ENCODE measurements at regions not wholly inside any gene's neighbourhood (a gene's known extent, or its start where the extent isn't known, plus 50 kb on each side); places are given as distances from the start of the nearest gene placed in this dataset.

DNA sequence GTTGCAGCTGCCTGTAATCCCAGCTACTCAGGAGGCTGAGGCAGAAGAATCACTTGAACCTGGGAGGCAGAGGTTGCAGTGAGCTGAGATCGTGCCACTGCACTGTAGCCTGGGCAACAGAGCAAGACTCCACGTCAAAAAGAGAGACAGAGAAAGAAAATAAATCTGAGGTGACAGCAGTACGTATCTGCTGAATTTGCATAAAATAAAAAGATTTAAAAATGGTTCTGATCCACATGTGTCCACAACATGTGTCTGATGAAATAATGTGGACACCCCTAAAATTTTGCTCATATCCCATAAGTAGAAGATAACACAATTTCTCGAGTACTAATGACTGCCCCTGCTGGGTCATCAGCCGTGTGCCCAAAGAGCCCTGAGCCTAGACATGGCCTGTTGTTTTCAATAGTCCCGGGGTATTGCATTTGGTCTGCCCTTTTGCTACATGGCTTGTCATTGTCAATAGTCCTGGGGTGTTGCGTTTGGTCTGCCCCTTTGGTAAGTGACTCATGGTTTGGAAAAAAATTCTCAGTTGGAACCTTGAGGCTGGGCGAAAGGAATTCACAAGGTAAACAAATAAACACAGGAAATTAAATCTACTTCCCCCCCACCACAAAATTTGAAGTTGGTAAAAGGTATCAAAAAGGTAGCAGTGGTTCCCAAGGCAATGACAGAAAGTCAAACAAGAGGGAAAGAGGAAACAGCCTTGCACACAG lies 434.6 kb upstream of the MAF start:
- TF ChIP-seq, protein P1, sequence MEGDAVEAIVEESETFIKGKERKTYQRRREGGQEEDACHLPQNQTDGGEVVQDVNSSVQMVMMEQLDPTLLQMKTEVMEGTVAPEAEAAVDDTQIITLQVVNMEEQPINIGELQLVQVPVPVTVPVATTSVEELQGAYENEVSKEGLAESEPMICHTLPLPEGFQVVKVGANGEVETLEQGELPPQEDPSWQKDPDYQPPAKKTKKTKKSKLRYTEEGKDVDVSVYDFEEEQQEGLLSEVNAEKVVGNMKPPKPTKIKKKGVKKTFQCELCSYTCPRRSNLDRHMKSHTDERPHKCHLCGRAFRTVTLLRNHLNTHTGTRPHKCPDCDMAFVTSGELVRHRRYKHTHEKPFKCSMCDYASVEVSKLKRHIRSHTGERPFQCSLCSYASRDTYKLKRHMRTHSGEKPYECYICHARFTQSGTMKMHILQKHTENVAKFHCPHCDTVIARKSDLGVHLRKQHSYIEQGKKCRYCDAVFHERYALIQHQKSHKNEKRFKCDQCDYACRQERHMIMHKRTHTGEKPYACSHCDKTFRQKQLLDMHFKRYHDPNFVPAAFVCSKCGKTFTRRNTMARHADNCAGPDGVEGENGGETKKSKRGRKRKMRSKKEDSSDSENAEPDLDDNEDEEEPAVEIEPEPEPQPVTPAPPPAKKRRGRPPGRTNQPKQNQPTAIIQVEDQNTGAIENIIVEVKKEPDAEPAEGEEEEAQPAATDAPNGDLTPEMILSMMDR (IDR thresholded peaks at IDR 0.05), result no peak
- TF ChIP-seq POLR2A (IDR thresholded peaks at IDR 0.05), result no peak

Data from right lobe of liver (tissue), 4 donors.